ENCODE measurements at regions not wholly inside any gene's neighbourhood (a gene's known extent, or its start where the extent isn't known, plus 50 kb on each side); places are given as distances from the start of the nearest gene placed in this dataset.
A peak's percentile ranks its signal among the peaks of the same experiment; 100 is the strongest.
"Not testable (repeated sequence)": the region's sequence is repeated elsewhere in the genome, so short reads cannot be mapped to it uniquely, and the experiment has no call there.

- DNase-seq = no peak
Observed at GRCh38 chr5:68673823-68674180, 420.0 kb upstream of the SLC30A5 start.

GRCh38 chr5:68679041-68679440 is 414.8 kb upstream of the SLC30A5 start:
- DNase-seq = no peak

GRCh38 chr5:68680366-68680765 is 413.4 kb upstream of the SLC30A5 start:
- no peak for DNase-seq

- DNase-seq = no peak
Observed at GRCh38 chr5:68681929-68682328, 411.9 kb upstream of the SLC30A5 start.

- DNase-seq = no peak
Observed at GRCh38 chr5:68682400-68683160, 411.2 kb upstream of the SLC30A5 start.

GRCh38 chr5:68683632-68684036 is 410.2 kb upstream of the SLC30A5 start:
- DNase-seq = no peak

GRCh38 chr5:68685863-68686262 is 408.0 kb upstream of the SLC30A5 start:
- no peak for DNase-seq

GRCh38 chr5:68688547-68688946 is 405.3 kb upstream of the SLC30A5 start:
- no peak for DNase-seq

GRCh38 chr5:68689010-68689409 is 404.8 kb upstream of the SLC30A5 start:
- no peak for DNase-seq

- not testable (repeated sequence) for DNase-seq
Observed at GRCh38 chr5:68691874-68692273, 401.9 kb upstream of the SLC30A5 start.

- no peak for DNase-seq
Observed at GRCh38 chr5:68698025-68698940, 395.5 kb upstream of the SLC30A5 start.

- no peak for DNase-seq
Observed at GRCh38 chr5:68699966-68700365, 393.8 kb upstream of the SLC30A5 start.

- DNase-seq = no peak
Observed at GRCh38 chr5:68707575-68707974, 386.2 kb upstream of the SLC30A5 start.

- no peak for DNase-seq
Observed at GRCh38 chr5:68708156-68708841, 385.5 kb upstream of the SLC30A5 start.

GRCh38 chr5:68708842-68709170 is 385.0 kb upstream of the SLC30A5 start:
- no peak for DNase-seq

- no peak for DNase-seq
Observed at GRCh38 chr5:68709239-68709638, 384.6 kb upstream of the SLC30A5 start.

- no peak for DNase-seq
Observed at GRCh38 chr5:68710514-68710913, 383.3 kb upstream of the SLC30A5 start.

GRCh38 chr5:68711293-68712200 is 382.3 kb upstream of the SLC30A5 start:
- peak; percentile 57 for DNase-seq

- no peak for DNase-seq
Observed at GRCh38 chr5:68714810-68715209, 379.0 kb upstream of the SLC30A5 start.

GRCh38 chr5:68720884-68721610 is 372.8 kb upstream of the SLC30A5 start:
- no peak for DNase-seq

GRCh38 chr5:68722357-68722756 is 371.5 kb upstream of the SLC30A5 start:
- no peak for DNase-seq

All from activated CD8-positive, alpha-beta memory T cell treated with anti-CD3 and anti-CD28 coated beads for 24 hours (primary cell).